ENCODE measurements at regions not wholly inside any gene's neighbourhood (a gene's known extent, or its start where the extent isn't known, plus 50 kb on each side); places are given as distances from the start of the nearest gene placed in this dataset.

DNA sequence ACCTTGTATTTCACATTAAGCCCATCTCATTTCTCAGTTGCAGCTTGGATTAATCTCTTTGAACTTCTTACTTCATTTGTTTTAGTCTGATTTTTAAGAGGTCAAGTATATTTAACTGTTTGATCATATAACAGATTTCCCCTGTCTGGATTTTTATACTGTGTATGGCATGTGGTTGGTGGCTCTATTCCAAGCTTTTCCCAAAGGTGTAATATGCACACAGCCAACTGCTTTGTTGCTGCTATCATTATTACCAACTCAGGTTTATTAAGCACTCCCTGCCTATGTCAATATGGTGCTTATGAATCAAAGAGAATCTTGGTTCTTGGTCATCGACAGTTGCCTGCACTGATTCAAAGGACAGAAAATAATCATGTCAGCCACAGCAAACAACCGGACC, 92.6 kb downstream of the RAP2A start:
- TF ChIP-seq, protein P1, sequence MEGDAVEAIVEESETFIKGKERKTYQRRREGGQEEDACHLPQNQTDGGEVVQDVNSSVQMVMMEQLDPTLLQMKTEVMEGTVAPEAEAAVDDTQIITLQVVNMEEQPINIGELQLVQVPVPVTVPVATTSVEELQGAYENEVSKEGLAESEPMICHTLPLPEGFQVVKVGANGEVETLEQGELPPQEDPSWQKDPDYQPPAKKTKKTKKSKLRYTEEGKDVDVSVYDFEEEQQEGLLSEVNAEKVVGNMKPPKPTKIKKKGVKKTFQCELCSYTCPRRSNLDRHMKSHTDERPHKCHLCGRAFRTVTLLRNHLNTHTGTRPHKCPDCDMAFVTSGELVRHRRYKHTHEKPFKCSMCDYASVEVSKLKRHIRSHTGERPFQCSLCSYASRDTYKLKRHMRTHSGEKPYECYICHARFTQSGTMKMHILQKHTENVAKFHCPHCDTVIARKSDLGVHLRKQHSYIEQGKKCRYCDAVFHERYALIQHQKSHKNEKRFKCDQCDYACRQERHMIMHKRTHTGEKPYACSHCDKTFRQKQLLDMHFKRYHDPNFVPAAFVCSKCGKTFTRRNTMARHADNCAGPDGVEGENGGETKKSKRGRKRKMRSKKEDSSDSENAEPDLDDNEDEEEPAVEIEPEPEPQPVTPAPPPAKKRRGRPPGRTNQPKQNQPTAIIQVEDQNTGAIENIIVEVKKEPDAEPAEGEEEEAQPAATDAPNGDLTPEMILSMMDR (IDR thresholded peaks at IDR 0.05) = no peak
- TF ChIP-seq POLR2A (IDR thresholded peaks at IDR 0.05) = no peak
